Embryonic facial prominence (tissue), 1 donor: ENCODE measurements at regions not wholly inside any gene's neighbourhood (a gene's known extent, or its start where the extent isn't known, plus 50 kb on each side); places are given as distances from the start of the nearest gene placed in this dataset.
"Not testable (repeated sequence)": the region's sequence is repeated elsewhere in the genome, so short reads cannot be mapped to it uniquely, and the experiment has no call there.

Experiments used
- DNase-seq: peaks from one replicate; pipeline ENCODE4 v3.0.0-alpha.2; 2016; ENCODE audit errors: extremely low spot score

- DNase-seq, result no peak
Measured at GRCh38 chr5:56659971-56660370, 155.4 kb upstream of the MAP3K1 start.

- no peak for DNase-seq
Measured at GRCh38 chr5:56658972-56659371, 156.4 kb upstream of the MAP3K1 start.

- no peak for DNase-seq
Measured at GRCh38 chr5:56656846-56657726, 158.3 kb upstream of the MAP3K1 start.

- no peak for DNase-seq
Measured at GRCh38 chr5:56651893-56652292, 163.5 kb upstream of the MAP3K1 start.

- no peak for DNase-seq
Measured at GRCh38 chr5:56650386-56650785, 165.0 kb upstream of the MAP3K1 start.

GRCh38 chr5:56649569-56649968 lies 165.8 kb upstream of the MAP3K1 start:
- DNase-seq, result no peak

GRCh38 chr5:56648460-56649034 lies 166.8 kb upstream of the MAP3K1 start:
- no peak for DNase-seq

GRCh38 chr5:56647099-56647850 lies 168.1 kb upstream of the MAP3K1 start:
- no peak for DNase-seq

- no peak for DNase-seq
Measured at GRCh38 chr5:56641635-56642260, 173.6 kb upstream of the MAP3K1 start.

GRCh38 chr5:56640763-56641406 lies 174.5 kb upstream of the MAP3K1 start:
- no peak for DNase-seq

GRCh38 chr5:56639476-56639875 lies 175.9 kb upstream of the MAP3K1 start:
- no peak for DNase-seq

GRCh38 chr5:56638768-56639238 lies 176.5 kb upstream of the MAP3K1 start:
- no peak for DNase-seq

- no peak for DNase-seq
Measured at GRCh38 chr5:56638061-56638621, 177.2 kb upstream of the MAP3K1 start.

- DNase-seq, result no peak
Measured at GRCh38 chr5:56637321-56637920, 177.9 kb upstream of the MAP3K1 start.

- DNase-seq, result no peak
Measured at GRCh38 chr5:56633950-56634349, 181.4 kb upstream of the MAP3K1 start.

- no peak for DNase-seq
Measured at GRCh38 chr5:56632939-56633338, 182.4 kb upstream of the MAP3K1 start.

- no peak for DNase-seq
Measured at GRCh38 chr5:56632199-56632598, 183.2 kb upstream of the MAP3K1 start.

- no peak for DNase-seq
Measured at GRCh38 chr5:56631719-56632118, 183.6 kb upstream of the MAP3K1 start.

GRCh38 chr5:56628616-56629015 lies 186.7 kb upstream of the MAP3K1 start:
- not testable (repeated sequence) for DNase-seq

GRCh38 chr5:56625541-56625940 lies 189.8 kb upstream of the MAP3K1 start:
- peak; percentile 67 for DNase-seq

- DNase-seq, result no peak
Measured at GRCh38 chr5:56624751-56625150, 190.6 kb upstream of the MAP3K1 start.
